Prostate gland (tissue), 2 donors: ENCODE measurements at regions not wholly inside any gene's neighbourhood (a gene's known extent, or its start where the extent isn't known, plus 50 kb on each side); places are given as distances from the start of the nearest gene placed in this dataset.

Experiments used
- DNase-seq: peaks from one replicate; pipeline ENCODE4 v3.0.0-alpha.2; 2019; ENCODE audit warnings: low spot score
- H3K27ac ChIP-seq, 2 donors: fragments of 200-600 bp; sonication (generic); 2 replicates each; pipeline ENCODE4 v1.5.1; 2017 to 2019
- H3K27me3 ChIP-seq: fragments of 200-600 bp; sonication (generic); replicated peaks from 2 replicates; pipeline ENCODE4 v1.5.1; 2019; ENCODE audit not compliant: insufficient read depth
- H3K36me3 ChIP-seq, 2 donors: fragments of 200-600 bp; sonication (generic); 1 replicate in 1 of 2; 2 replicates in 1 of 2; pipeline versions ENCODE4 v1.5.1 to v1.8.1; 2017 to 2019
- H3K4me1 ChIP-seq: fragments of 200-600 bp; sonication (generic); replicated peaks from 2 replicates; pipeline ENCODE4 v1.5.1; 2019
- H3K4me3 ChIP-seq, 2 donors: fragments of 200-600 bp; sonication (generic); 2 replicates each; pipeline ENCODE4 v1.5.1; 2017 to 2019
- H3K9me3 ChIP-seq: fragments of 200-600 bp; sonication (generic); 2 replicates; pipeline ENCODE4 v1.5.1; 2017
- POLR2A ChIP-seq: fragments of 450-650 bp; IDR thresholded peaks from one replicate; pipeline ENCODE4 v1.6.1; 2016; ENCODE audit warnings: antibody characterized with exemption, mild to moderate bottlenecking
- POLR2AphosphoS5 ChIP-seq: sonication (generic); formaldehyde crosslinking; IDR thresholded peaks from one replicate; pipeline ENCODE4 v1.6.1; 2017; ENCODE audit warnings: antibody characterized with exemption
- WGBS: methylation state at CpG from one replicate; pipeline ENCODE4 v1.1.5; 2018; 5-methylcytosine and 5-hydroxymethylcytosine counted together
- intact Hi-C: fragments of 100-400 bp; cut with DNase I; formaldehyde crosslinking; loops from one replicate; pipeline ENCODE4 v1.14.2; 2022
- TF ChIP-seq, protein P1 (sequence below), 4 experiments: fragments of 200-600 bp in 2 of 4; fragments of 450-650 bp in 2 of 4; sonication (generic) in 2 of 4; IDR thresholded peaks; 1 replicate in 3 of 4; 2 replicates in 1 of 4; pipeline ENCODE4 v1.5.1; 2016 to 2019; ENCODE audit warnings: antibody characterized with exemption in 4 of 4, mild to moderate bottlenecking in 2 of 4, moderate library complexity in 2 of 4

DNA sequence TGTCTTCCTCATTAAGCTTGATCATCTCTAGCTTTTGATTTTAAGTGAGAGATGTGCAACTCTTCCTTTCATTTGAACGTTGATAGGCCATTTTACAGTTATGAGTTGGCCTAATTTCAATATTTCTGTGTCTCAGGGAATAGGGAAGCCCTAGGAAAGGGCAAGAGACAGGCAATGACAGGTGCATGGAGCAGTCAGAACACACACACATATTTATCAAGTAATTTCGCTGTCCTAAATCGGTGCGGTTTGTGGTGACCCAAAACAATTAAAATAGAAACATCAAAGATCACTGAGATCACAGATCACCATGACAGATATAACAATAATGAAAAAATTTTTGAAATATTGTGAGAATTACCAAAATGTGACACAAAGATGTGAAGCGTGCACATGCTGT lies 87.7 kb upstream of the LSM6 start:
- 89% methylated on average over 5 of the region's 5 CpGs for WGBS
- no peak overlapping the region for H3K27ac ChIP-seq
- no peaks in the 10 kb centered on the region for H3K4me1 ChIP-seq
- intact Hi-C loops, result no loop called here
- H3K36me3 ChIP-seq, result no peaks in the 10 kb centered on the region
- no peak for DNase-seq
- no peaks in the 10 kb centered on the region for H3K9me3 ChIP-seq
- TF ChIP-seq POLR2AphosphoS5 (no peak), POLR2A (no peak)
- TF ChIP-seq, protein P1, sequence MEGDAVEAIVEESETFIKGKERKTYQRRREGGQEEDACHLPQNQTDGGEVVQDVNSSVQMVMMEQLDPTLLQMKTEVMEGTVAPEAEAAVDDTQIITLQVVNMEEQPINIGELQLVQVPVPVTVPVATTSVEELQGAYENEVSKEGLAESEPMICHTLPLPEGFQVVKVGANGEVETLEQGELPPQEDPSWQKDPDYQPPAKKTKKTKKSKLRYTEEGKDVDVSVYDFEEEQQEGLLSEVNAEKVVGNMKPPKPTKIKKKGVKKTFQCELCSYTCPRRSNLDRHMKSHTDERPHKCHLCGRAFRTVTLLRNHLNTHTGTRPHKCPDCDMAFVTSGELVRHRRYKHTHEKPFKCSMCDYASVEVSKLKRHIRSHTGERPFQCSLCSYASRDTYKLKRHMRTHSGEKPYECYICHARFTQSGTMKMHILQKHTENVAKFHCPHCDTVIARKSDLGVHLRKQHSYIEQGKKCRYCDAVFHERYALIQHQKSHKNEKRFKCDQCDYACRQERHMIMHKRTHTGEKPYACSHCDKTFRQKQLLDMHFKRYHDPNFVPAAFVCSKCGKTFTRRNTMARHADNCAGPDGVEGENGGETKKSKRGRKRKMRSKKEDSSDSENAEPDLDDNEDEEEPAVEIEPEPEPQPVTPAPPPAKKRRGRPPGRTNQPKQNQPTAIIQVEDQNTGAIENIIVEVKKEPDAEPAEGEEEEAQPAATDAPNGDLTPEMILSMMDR (IDR thresholded peaks at IDR 0.05), result no peak
- no peaks in the 10 kb centered on the region for H3K27me3 ChIP-seq
- no peak overlapping the region for H3K4me3 ChIP-seq

- Histone ChIP-seq H3K4me1 (no peaks in the 10 kb centered on the region), H3K4me3 (no peak overlapping the region)
- DNase-seq, result no peak
Measured at GRCh38 chr4:146076081-146076480, 99.4 kb upstream of the LSM6 start.

GRCh38 chr4:146073517-146073916 lies 102.0 kb upstream of the LSM6 start:
- Histone ChIP-seq H3K27me3 (no peaks in the 10 kb centered on the region), H3K4me1 (no peaks in the 10 kb centered on the region), H3K9me3 (no peaks in the 10 kb centered on the region), H3K27ac (no peak overlapping the region), H3K36me3 (no peaks in the 10 kb centered on the region), H3K4me3 (no peak overlapping the region)
- WGBS, result 82% methylated on average over 3 of the region's 3 CpGs
- TF ChIP-seq POLR2AphosphoS5, result no peak
- DNase-seq, result no peak
- intact Hi-C loops, result no loop called here

More at GRCh38 chr4:146076081-146076480, 99.4 kb upstream of the LSM6 start:
- Histone ChIP-seq H3K27me3 (no peaks in the 10 kb centered on the region), H3K9me3 (no peaks in the 10 kb centered on the region), H3K36me3 (no peaks in the 10 kb centered on the region), H3K27ac (no peak overlapping the region)
- 92% methylated on average over 6 of the region's 6 CpGs for WGBS
- intact Hi-C loops, result no loop called here
- no peak for TF ChIP-seq POLR2A
- TF ChIP-seq, protein P1 (IDR thresholded peaks at IDR 0.05), result no peak
- no peak for TF ChIP-seq POLR2AphosphoS5

- TF ChIP-seq POLR2A (no peak), POLR2AphosphoS5 (no peak)
- TF ChIP-seq, protein P1 (IDR thresholded peaks at IDR 0.05), result no peak
- WGBS, result 89% methylated on average over 1 of the region's 1 CpG
Measured at GRCh38 chr4:146072376-146072775, 103.1 kb upstream of the LSM6 start.

GRCh38 chr4:146071390-146071789 lies 104.1 kb upstream of the LSM6 start:
- Histone ChIP-seq H3K9me3 (no peaks in the 10 kb centered on the region), H3K4me3 (no peak overlapping the region), H3K27ac (no peak overlapping the region), H3K4me1 (no peaks in the 10 kb centered on the region), H3K36me3 (no peaks in the 10 kb centered on the region), H3K27me3 (no peaks in the 10 kb centered on the region)
- DNase-seq, result no peak
- TF ChIP-seq POLR2AphosphoS5, result no peak
- TF ChIP-seq, protein P1 (IDR thresholded peaks at IDR 0.05), result no peak
- TF ChIP-seq POLR2A, result no peak
- 79% methylated on average over 5 of the region's 5 CpGs for WGBS
- intact Hi-C loops, result no loop called here

More at GRCh38 chr4:146072376-146072775, 103.1 kb upstream of the LSM6 start:
- Histone ChIP-seq H3K9me3 (no peaks in the 10 kb centered on the region), H3K27ac (no peak overlapping the region), H3K27me3 (no peaks in the 10 kb centered on the region), H3K4me3 (no peak overlapping the region), H3K4me1 (no peaks in the 10 kb centered on the region), H3K36me3 (no peaks in the 10 kb centered on the region)
- intact Hi-C loops, result no loop called here
- no peak for DNase-seq
